GM21360 (cell line): ENCODE measurements at regions not wholly inside any gene's neighbourhood (a gene's known extent, or its start where the extent isn't known, plus 50 kb on each side); places are given as distances from the start of the nearest gene placed in this dataset.
"Not testable (repeated sequence)": the region's sequence is repeated elsewhere in the genome, so short reads cannot be mapped to it uniquely, and the experiment has no call there.

Experiments used
- ATAC-seq: cut with Tn5 transposase; IDR thresholded peaks from one replicate; pipeline ENCODE4 v1.9.1; 2021; ENCODE audit warnings: mild to moderate bottlenecking, moderate library complexity; ENCODE audit not compliant: unreplicated experiment

- ATAC-seq = not testable (repeated sequence)
These were observed 134.3 kb upstream of the OR4C13 start for GRCh38 chr11:49817705-49818430.

GRCh38 chr11:49823188-49823587 is 129.0 kb upstream of the OR4C13 start:
- ATAC-seq = not testable (repeated sequence)

- not testable (repeated sequence) for ATAC-seq
These were observed 101.7 kb upstream of the OR4C13 start for GRCh38 chr11:49850541-49850940.

GRCh38 chr11:49851511-49851910 is 100.7 kb upstream of the OR4C13 start:
- no peak for ATAC-seq

- ATAC-seq = no peak
These were observed 100.2 kb upstream of the OR4C13 start for GRCh38 chr11:49851971-49852389.

GRCh38 chr11:49888875-49889274 is 63.3 kb upstream of the OR4C13 start:
- not testable (repeated sequence) for ATAC-seq

GRCh38 chr11:49891910-49892671 is 60.1 kb upstream of the OR4C13 start:
- not testable (repeated sequence) for ATAC-seq

GRCh38 chr11:49893442-49893841 is 58.7 kb upstream of the OR4C13 start:
- not testable (repeated sequence) for ATAC-seq
